ENCODE measurements at regions not wholly inside any gene's neighbourhood (a gene's known extent, or its start where the extent isn't known, plus 50 kb on each side); places are given as distances from the start of the nearest gene placed in this dataset.

DNA sequence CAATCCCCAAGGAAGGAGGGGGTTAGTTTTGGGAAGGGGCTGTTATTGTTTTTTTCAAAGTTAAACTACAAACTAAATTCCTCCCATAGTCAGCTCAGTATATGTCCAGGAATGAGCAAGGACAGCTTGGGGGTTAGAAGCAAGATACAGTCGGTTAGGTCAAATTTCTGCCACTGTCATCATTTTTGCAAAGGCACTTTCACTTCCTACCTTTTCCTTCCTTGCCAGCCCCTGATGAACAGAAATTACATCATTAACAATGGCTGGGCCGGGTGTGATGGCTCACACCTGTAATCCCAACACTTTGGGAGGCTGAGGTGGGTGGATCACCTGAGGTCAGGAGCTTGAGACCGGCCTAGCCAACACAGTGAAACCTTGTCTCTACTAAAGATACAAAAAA is 51.5 kb upstream of the HRH2 start:
- POLR2A ChIA-PET (ENCODE audit: unreplicated experiment) = no interaction called here
- TF ChIP-seq, protein P1, sequence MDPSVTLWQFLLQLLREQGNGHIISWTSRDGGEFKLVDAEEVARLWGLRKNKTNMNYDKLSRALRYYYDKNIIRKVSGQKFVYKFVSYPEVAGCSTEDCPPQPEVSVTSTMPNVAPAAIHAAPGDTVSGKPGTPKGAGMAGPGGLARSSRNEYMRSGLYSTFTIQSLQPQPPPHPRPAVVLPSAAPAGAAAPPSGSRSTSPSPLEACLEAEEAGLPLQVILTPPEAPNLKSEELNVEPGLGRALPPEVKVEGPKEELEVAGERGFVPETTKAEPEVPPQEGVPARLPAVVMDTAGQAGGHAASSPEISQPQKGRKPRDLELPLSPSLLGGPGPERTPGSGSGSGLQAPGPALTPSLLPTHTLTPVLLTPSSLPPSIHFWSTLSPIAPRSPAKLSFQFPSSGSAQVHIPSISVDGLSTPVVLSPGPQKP (IDR thresholded peaks at IDR 0.05; ENCODE audit: borderline replicate concordance, low read depth, low read length) = no peak
- TF ChIP-seq BHLHE40 (IDR thresholded peaks at IDR 0.05; ENCODE audit: low read depth, low read length) (no peak), NFE2L2 (IDR thresholded peaks at IDR 0.05; ENCODE audit: low read depth, low read length) (no peak), RCOR1 (IDR thresholded peaks at IDR 0.05; ENCODE audit: insufficient replicate concordance, low read length) (no peak), MXI1 (IDR thresholded peaks at IDR 0.05; ENCODE audit: borderline replicate concordance, low read depth, low read length) (no peak), RFX5 (IDR thresholded peaks at IDR 0.05; ENCODE audit: low read depth, low read length) (no peak), MAFK (IDR thresholded peaks at IDR 0.05; ENCODE audit: low read depth, low read length) (peak; percentile 78)
- DNase-seq = no peak
- WGBS, 2 experiments (ENCODE audit: extremely low coverage in 2 of 2, insufficient read length in 1 of 2) = no CpG with 5 or more reads among the region's 3 CpGs
- Histone ChIP-seq H4K20me1 (ENCODE audit: insufficient read depth, low read length) (no peaks in the 10 kb centered on the region), H3K27ac (ENCODE audit: insufficient read depth, low read length) (no peak overlapping the region), H3K79me1 (ENCODE audit: low read depth in 1 of 2, low read length in 2 of 2) (no peaks in the 10 kb centered on the region), H2BK15ac (ENCODE audit: low read depth, low read length) (no peak overlapping the region), H3K4me1 (ENCODE audit: control insufficient read depth, insufficient read depth, low read length) (no peaks in the 10 kb centered on the region), H3K14ac (replicated peaks; ENCODE audit: low read depth, low read length) (no peak overlapping the region), H3K56ac (ENCODE audit: extremely low read depth, insufficient read depth, low read length) (no peak overlapping the region), H3K9me3 (ENCODE audit: control insufficient read depth, insufficient read depth, low read length) (peaks cover 20% of the 10 kb centered on the region), H3K36me3 (ENCODE audit: control insufficient read depth, insufficient read depth, low read length) (no peaks in the 10 kb centered on the region), H3K4me3 (ENCODE audit: insufficient read depth, low read depth, low read length) (no peak overlapping the region), H4K91ac (ENCODE audit: insufficient read depth, low read depth, low read length) (no peak overlapping the region), H3K9ac (ENCODE audit: low read depth, low read length) (no peak overlapping the region), H2BK120ac (ENCODE audit: low read depth, low read length) (no peak overlapping the region), H4K5ac (ENCODE audit: low read depth, low read length) (no peak overlapping the region), H2BK20ac (ENCODE audit: low read depth, low read length) (no peak overlapping the region), H3K18ac (ENCODE audit: low read depth, low read length) (no peak overlapping the region), H3K27me3 (ENCODE audit: control insufficient read depth, insufficient read depth, low read length) (no peaks in the 10 kb centered on the region), H2AK9ac (replicated peaks; ENCODE audit: low read depth, low read length, poor library complexity) (no peak overlapping the region), H3K4ac (ENCODE audit: low read depth, low read length) (no peak overlapping the region), H2AK5ac (ENCODE audit: low read depth, low read length) (no peak overlapping the region), H3K23ac (ENCODE audit: low read depth, low read length) (no peak overlapping the region), H3K9me1 (ENCODE audit: insufficient read depth, low read length) (no peaks in the 10 kb centered on the region), H3K4me2 (ENCODE audit: low read depth, low read length) (no peak overlapping the region), H2AFZ (replicated peaks; ENCODE audit: low read length, poor library complexity) (no peak overlapping the region), H2BK5ac (ENCODE audit: low read depth, low read length, poor library complexity, severe bottlenecking) (no peak overlapping the region), H4K8ac (ENCODE audit: low read depth in 2 of 2, low read length in 2 of 2) (no peak overlapping the region)
- CTCF ChIA-PET = no interaction called here
- intact Hi-C loops (cut with micrococcal nuclease) (no loop called here), dilution Hi-C loops (cut with HindIII; ENCODE audit: low sequenced_read_pairs, unreplicated experiment) (no loop called here), in situ Hi-C loops (cut with MboI; ENCODE audit: low sequenced_read_pairs) (no loop called here)
- no peak for ATAC-seq (ENCODE audit: low read depth)
- no TSS peak for BruUV-seq (replicated peaks)

Data from IMR-90 (cell line).